Activated CD4-positive, alpha-beta T cell treated with anti-CD3 and anti-CD28 coated beads for 1 hour (primary cell): ENCODE measurements at regions not wholly inside any gene's neighbourhood (a gene's known extent, or its start where the extent isn't known, plus 50 kb on each side); places are given as distances from the start of the nearest gene placed in this dataset.

Experiments used
- DNase-seq: peaks from one replicate; pipeline ENCODE4 v3.0.0-alpha.2; 2020

GRCh38 chr4:24033626-24034025 is 143.8 kb upstream of the PPARGC1A start:
- no peak for DNase-seq

- no peak for DNase-seq
Observed at GRCh38 chr4:24032371-24032989, 142.6 kb upstream of the PPARGC1A start.

GRCh38 chr4:24026596-24026995 is 136.7 kb upstream of the PPARGC1A start:
- DNase-seq: no peak

- DNase-seq: no peak
Observed at GRCh38 chr4:24024605-24025004, 134.8 kb upstream of the PPARGC1A start.

GRCh38 chr4:24024157-24024556 is 134.3 kb upstream of the PPARGC1A start:
- no peak for DNase-seq

- DNase-seq: no peak
Observed at GRCh38 chr4:24015782-24016181, 125.9 kb upstream of the PPARGC1A start.

DNA sequence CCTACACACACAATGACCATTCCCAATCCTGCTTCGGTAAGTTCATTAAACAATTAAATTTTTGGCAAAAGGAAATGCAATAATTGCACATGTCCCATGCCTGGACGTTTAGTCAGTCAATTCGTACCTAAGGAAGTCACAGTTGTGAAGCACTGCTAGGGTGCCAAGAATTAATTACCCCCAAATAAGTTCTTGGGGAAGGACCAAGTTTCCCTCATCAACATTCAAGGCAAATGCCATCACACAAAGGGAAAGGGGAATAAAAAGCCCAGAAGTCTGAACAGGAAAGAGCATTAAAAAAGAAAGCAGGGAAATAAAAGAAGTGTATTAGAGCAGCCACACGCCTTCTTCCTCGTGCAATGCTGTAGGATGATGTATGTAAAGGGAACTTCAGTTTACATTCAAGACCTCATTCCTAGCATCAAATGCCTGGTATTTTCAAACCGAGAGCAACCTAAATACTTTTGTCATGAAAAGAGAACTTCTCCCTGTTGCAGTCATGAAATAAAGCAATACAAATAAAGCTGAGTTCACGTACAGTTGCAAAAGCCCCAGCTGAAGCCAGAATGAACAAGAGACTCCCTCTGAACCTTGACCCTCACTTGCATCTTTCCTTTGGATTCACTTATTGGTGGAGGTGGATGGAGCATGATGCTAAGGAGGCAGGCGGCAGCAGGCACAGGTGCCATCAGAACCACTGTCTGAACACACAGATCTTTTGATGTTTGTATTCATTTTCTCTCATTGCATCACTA is 124.0 kb upstream of the PPARGC1A start:
- DNase-seq: no peak

- no peak for DNase-seq
Observed at GRCh38 chr4:24010994-24011393, 121.1 kb upstream of the PPARGC1A start.

DNA sequence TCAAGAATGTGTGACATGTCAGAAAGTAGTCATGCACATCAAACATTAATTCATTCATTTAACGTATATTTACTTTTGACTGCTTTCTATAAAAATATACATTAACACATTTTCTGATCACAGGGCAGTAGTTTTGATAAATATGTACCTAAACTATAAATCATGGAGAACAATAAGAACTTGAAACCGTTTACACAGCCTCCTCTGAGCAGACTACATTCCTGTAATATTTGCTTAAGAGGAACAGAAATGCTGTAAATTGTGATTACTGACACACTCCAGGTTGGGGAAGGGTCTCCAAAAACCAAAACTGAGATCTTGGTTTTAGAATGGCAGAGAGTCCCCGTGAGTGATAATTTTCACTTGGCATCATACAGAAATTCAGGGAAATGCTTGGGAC is 120.7 kb upstream of the PPARGC1A start:
- no peak for DNase-seq

- DNase-seq: no peak
Observed at GRCh38 chr4:24007860-24008261, 118.0 kb upstream of the PPARGC1A start.

GRCh38 chr4:24006269-24006668 is 116.4 kb upstream of the PPARGC1A start:
- no peak for DNase-seq

GRCh38 chr4:24003926-24004325 is 114.1 kb upstream of the PPARGC1A start:
- no peak for DNase-seq

- no peak for DNase-seq
Observed at GRCh38 chr4:24003496-24003895, 113.6 kb upstream of the PPARGC1A start.

GRCh38 chr4:24002330-24002966 is 112.6 kb upstream of the PPARGC1A start:
- DNase-seq: no peak

DNA sequence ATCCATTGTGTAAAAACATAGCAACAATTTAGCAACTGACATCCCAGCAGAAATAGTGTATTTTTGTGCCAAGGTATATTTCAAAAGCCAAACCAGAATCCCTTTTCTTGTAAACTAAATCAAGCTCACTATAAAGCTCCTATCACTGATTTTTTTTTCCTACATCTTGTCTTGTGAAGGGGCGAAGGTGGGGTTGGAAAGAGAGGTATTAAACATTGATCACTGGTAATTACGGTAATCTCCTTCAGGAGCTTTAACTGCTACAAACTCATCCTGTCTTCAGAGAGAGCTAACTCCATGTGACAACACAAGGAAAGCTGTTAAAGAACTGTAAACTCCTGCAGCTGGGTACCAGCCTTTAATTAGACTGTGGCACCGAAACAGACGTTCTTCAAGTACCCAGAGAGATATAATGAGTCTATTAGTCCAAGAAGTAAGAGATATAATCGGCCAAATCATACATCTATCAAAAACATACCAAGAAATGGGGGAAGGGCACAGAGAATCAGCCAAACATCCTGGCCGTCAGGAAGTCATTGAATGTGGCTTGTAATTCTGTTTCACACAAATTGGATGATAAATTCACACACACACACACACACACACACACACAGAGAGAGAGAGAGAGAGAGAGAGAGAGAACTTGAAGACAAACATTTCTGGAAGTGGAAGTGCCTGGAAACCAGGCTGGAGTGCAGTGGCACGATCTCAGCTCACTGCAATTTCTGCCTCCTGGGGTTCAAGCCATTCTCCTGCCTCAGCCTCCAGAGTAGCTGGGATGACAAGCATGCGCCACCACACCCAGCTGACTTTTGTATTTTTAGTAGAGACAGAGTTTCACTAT is 111.9 kb upstream of the PPARGC1A start:
- no peak for DNase-seq

- no peak for DNase-seq
Observed at GRCh38 chr4:24000470-24000831, 110.6 kb upstream of the PPARGC1A start.

- no peak for DNase-seq
Observed at GRCh38 chr4:23999714-24000469, 110.0 kb upstream of the PPARGC1A start.

GRCh38 chr4:23993373-23993772 is 103.5 kb upstream of the PPARGC1A start:
- DNase-seq: no peak

DNA sequence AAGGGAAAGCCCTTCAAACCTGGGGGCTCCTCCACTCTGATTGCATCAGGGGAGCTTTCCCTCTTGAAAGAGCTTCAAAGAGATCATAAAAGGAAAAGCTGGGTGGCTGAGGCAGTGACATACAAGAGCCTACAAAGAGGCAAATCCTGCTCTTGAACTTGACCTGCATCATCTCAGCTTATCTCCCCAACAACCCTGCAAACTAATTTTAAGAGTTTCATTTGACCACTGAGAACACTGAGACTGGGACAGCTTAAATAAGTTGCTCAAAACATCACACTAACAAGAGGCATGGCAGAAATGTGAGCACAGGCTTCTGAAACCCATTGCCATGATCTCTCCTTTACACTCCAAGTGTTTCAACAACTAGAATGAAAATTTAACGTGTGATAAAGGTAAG is 101.6 kb upstream of the PPARGC1A start:
- DNase-seq: no peak

GRCh38 chr4:23986270-23986669 is 96.4 kb upstream of the PPARGC1A start:
- no peak for DNase-seq

DNA sequence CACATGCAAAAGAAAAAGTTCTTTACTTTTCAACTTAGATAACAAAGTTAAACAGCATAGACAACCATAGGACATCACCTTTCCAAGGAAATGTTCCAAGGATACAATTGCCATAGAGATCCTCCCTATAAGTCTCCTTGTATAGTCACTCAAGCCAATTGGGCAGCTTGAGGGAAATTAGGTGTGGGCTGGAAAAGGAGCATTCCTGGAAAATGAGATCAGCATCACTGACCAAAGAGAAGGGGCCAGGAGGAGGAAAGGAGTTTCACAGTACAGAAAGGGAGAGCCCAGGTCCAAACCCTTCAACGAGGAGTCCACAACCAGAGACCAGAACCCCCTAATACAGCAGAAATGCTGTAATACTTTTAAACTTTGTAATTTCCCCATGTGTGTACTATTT is 91.5 kb upstream of the PPARGC1A start:
- no peak for DNase-seq

DNA sequence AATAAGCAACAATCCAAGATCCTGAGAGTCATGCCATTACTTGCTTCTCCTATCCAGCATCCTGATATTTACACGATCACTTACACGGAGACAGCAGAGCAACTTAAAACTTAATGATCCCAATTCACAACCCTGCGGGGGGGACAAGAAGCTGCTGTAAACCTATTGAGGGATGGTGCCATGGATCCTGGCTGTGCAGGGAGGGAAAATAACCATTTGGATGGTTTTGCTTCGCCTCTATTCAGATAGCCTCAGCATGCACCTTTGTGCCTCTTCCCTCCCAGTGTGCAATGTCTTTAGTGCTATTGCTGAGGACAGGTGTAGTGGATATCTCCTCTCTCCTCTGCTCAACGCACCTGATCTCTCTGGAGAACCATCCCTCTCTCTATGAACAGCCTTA is 89.7 kb upstream of the PPARGC1A start:
- DNase-seq: no peak

- DNase-seq: no peak
Observed at GRCh38 chr4:23978002-23978401, 88.2 kb upstream of the PPARGC1A start.
